Retinal pigment epithelial cell (primary cell): ENCODE measurements at regions not wholly inside any gene's neighbourhood (a gene's known extent, or its start where the extent isn't known, plus 50 kb on each side); places are given as distances from the start of the nearest gene placed in this dataset.

ENCODE experiments used
- DNase-seq: peaks from one replicate; pipeline ENCODE4 v3.0.0-alpha.2; 2010; ENCODE audit warnings: low read depth
- H3K4me3 ChIP-seq: 2 replicates; pipeline ENCODE4 v1.5.1; 2011; ENCODE audit warnings: mild to moderate bottlenecking, low read length, control low read depth, moderate library complexity
- TF ChIP-seq, protein P1 (sequence below): conservative IDR thresholded peaks from 2 replicates; pipeline ENCODE4 v1.5.1; 2011; ENCODE audit warnings: low read depth, low read length, control low read depth, inconsistent platforms

DNA sequence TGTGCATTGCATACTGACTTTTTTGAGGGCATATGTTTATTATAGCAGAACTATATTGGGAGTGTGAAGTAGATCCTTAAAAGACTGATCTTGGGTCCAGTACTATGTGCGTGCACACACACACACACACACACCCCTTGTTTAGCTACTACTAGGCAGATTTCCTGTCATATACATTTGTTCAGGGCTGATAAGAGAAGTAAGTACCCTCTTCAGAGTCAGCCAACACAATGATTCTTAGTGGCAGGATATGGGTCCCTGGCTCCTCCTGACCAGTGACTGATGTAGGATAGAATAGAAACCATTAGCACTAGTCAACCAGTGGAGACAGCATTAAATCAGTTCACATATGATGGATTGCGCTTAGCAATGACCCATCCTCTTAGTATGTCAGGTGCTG, 76.2 kb upstream of the MIER3 start:
- H3K4me3 ChIP-seq = no peak overlapping the region
- TF ChIP-seq, protein P1, sequence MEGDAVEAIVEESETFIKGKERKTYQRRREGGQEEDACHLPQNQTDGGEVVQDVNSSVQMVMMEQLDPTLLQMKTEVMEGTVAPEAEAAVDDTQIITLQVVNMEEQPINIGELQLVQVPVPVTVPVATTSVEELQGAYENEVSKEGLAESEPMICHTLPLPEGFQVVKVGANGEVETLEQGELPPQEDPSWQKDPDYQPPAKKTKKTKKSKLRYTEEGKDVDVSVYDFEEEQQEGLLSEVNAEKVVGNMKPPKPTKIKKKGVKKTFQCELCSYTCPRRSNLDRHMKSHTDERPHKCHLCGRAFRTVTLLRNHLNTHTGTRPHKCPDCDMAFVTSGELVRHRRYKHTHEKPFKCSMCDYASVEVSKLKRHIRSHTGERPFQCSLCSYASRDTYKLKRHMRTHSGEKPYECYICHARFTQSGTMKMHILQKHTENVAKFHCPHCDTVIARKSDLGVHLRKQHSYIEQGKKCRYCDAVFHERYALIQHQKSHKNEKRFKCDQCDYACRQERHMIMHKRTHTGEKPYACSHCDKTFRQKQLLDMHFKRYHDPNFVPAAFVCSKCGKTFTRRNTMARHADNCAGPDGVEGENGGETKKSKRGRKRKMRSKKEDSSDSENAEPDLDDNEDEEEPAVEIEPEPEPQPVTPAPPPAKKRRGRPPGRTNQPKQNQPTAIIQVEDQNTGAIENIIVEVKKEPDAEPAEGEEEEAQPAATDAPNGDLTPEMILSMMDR = no peak
- DNase-seq = no peak

- TF ChIP-seq, protein P1 = no peak
- no peak overlapping the region for H3K4me3 ChIP-seq
- DNase-seq = peak; percentile 54
Measured at GRCh38 chr5:57032151-57032551, 80.2 kb upstream of the MIER3 start.

GRCh38 chr5:57033103-57033502, 81.2 kb upstream of the MIER3 start:
- TF ChIP-seq, protein P1 = no peak
- H3K4me3 ChIP-seq = no peak overlapping the region
- no peak for DNase-seq

DNA sequence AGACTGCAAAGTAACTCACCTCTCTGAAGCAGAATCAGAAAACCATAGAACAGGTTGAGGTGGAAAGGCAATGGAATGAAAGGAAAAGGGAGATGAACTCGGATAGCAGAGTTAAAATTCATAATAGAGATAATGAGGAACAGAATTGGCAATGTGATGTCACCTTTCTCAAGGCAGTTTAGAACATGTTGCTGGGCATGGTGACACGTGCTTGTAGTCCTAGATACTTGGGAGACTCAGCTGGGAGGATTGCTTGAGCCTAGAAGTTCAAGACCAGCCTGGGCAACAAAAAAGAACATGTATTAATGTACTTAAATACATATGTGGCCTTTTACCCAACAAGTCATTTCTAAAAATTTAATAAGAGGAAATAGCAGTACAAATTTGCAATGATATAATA, 81.6 kb upstream of the MIER3 start:
- TF ChIP-seq, protein P1 = no peak
- H3K4me3 ChIP-seq = no peak overlapping the region
- DNase-seq = no peak

DNA sequence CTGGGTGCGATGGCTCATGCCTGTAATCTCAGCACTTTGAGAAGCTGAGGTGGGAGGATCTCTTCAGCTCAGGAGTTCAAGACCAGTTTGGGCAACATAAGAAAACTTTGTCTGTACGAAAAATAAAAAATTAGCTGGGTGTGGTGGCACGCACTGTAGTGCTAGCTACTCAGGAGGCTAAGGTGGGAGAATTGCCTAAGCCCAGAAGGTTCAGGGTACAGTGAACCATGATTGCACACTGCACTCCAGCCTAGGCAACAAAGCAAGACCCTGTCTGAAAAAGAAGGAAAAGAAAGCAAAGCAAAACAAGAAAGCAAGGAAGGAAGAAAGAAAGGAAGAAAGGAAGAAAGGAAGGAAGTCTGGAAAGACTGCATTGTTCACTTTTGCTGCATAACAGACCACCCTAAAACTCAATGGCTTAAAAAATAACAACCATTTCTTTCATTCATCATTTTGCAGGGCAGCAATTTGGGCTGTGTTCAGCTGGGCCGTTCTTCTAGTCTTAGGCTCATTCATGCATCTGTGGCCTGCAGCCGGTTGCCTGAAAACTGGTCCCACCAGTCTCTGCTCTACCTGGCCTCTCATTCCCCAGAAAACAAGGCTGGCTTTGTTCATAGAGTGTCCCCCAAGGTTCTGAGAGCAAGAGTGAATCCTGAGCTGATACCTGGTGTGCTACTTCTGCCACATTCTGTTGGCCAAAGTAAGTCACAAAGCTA, 82.4 kb upstream of the MIER3 start:
- TF ChIP-seq, protein P1 = no peak
- no peak overlapping the region for H3K4me3 ChIP-seq
- DNase-seq = no peak

DNA sequence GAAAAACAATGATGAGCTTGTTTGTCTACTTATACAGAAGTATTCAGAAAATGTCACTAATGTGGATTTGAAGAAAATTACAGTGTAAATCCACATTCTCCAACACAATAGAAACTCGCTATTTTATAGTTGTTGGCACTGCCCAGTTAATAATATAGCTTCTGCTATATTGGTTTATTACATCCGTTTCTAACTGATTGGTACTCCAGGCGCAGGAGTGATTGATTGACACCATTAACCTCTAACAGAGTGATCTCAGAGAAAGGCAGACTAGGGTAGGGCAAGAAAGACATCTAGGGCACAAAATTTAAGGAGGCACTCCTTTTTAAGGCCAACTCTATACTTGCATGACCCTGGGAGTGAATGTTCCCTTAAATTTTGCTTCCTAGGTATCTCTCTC, 84.0 kb upstream of the MIER3 start:
- no peak overlapping the region for H3K4me3 ChIP-seq
- TF ChIP-seq, protein P1 = no peak
- no peak for DNase-seq

DNA sequence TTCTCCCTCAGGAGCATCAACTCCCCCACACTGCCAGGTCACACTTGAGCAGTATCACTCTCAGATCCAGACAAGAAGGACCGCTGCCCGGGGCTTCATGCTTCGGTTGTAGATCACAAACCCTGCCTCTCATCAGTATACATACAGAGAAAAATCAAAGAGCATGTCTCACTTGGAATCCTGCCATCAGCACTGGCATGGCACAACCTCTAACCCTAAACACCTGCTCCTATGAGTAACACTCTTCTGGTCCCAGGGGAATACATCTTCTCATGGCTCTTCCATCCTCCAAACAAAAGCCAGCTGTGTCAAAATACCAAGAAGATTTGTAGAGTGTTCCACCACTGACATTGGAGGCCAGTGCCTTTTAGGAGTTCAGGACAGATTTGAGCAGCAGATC, 84.8 kb upstream of the MIER3 start:
- TF ChIP-seq, protein P1 = no peak
- H3K4me3 ChIP-seq = no peak overlapping the region
- no peak for DNase-seq
